Upper lobe of left lung (tissue), 6 donors: ENCODE measurements at regions not wholly inside any gene's neighbourhood (a gene's known extent, or its start where the extent isn't known, plus 50 kb on each side); places are given as distances from the start of the nearest gene placed in this dataset.
A peak's percentile ranks its signal among the peaks of the same experiment; 100 is the strongest.

ENCODE experiments used
- ATAC-seq, 2 donors: fragments of 200-7000 bp; cut with Tn5 transposase; one replicate each; pipeline ENCODE4 v1.9.1; 2022; ENCODE audit warnings: mild to moderate bottlenecking in 2 of 2, moderate library complexity in 2 of 2; ENCODE audit not compliant: low FRiP score in 2 of 2
- DNase-seq, 2 donors: peaks; one replicate each; pipeline ENCODE4 v3.0.0-alpha.2; 2019 to 2020
- H3K27ac ChIP-seq, 4 donors: fragments of 200-600 bp; sonication (generic); one replicate each; pipeline ENCODE4 v1.5.1; 2016 to 2019
- H3K27me3 ChIP-seq, 4 donors: fragments of 200-600 bp; sonication (generic); one replicate each; pipeline ENCODE4 v1.5.1; 2017 to 2019
- H3K36me3 ChIP-seq, 4 donors: fragments of 200-600 bp; sonication (generic); one replicate each; pipeline ENCODE4 v1.5.1; 2016 to 2019
- H3K4me1 ChIP-seq, 4 donors: fragments of 200-600 bp; sonication (generic); one replicate each; pipeline ENCODE4 v1.5.1; 2018 to 2019
- H3K4me3 ChIP-seq, 4 donors: fragments of 200-600 bp; sonication (generic); one replicate each; pipeline ENCODE4 v1.5.1; 2017 to 2019; ENCODE audit warnings: mild to moderate bottlenecking in 2 of 4, moderate library complexity in 1 of 4
- H3K9me3 ChIP-seq, 4 donors: fragments of 200-600 bp; sonication (generic); one replicate each; pipeline ENCODE4 v1.5.1; 2018 to 2019
- EP300 ChIP-seq, 4 donors: sonication (generic); formaldehyde crosslinking; IDR thresholded peaks; one replicate each; pipeline ENCODE4 v1.5.1; 2017; ENCODE audit warnings: antibody characterized with exemption in 4 of 4, control low read depth in 2 of 4
- POLR2A ChIP-seq, 4 donors: fragments of 450-650 bp; IDR thresholded peaks; one replicate each; pipeline ENCODE4 v1.5.1; 2016 to 2017; ENCODE audit warnings: antibody characterized with exemption in 4 of 4, mild to moderate bottlenecking in 2 of 4
- POLR2AphosphoS5 ChIP-seq, 2 donors: sonication (generic); formaldehyde crosslinking; IDR thresholded peaks; one replicate each; pipeline ENCODE4 v1.5.1; 2017; ENCODE audit warnings: antibody characterized with exemption in 2 of 2
- WGBS, 2 donors: methylation state at CpG; one replicate each; pipeline ENCODE4 v1.1.5; 2017 to 2018; 5-methylcytosine and 5-hydroxymethylcytosine counted together
- TF ChIP-seq, protein P1 (sequence below), 6 experiments: fragments of 450-650 bp in 4 of 6; fragments of 200-600 bp in 2 of 6; sonication (generic) in 2 of 6; IDR thresholded peaks; one replicate each; pipeline ENCODE4 v1.5.1; 2016 to 2019; ENCODE audit warnings: antibody characterized with exemption in 6 of 6
- donor health status: DM: no; HTN: no; CAD: no; lungs with moderate emphysema.
- donor health status: DM: no; HTN: yes; CAD: no; lungs with severe emphysema.

DNA sequence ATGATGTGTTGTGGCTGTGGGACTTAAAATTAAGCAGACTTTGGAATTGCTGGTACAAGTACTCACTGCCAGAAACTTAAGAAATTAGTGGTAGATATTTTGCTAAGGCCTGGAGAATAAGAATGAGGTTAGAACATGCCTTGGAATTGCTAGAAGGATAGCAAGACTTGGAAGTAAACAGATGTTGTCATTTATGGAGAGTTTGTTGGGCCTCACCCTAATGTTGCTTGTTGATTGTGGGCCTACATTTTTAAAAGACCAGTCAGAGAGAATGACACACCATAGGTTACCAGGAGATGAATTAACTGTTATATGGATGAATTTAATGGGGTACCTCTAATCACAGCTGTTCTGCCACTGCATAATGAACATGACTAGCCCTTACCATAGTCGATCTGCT, 120.1 kb upstream of the GAS1 start:
- no peaks in the 10 kb centered on the region for H3K27me3 ChIP-seq
- DNase-seq (no peak), ATAC-seq (peak in 1 of 2 donors; percentile 39)
- H3K27ac ChIP-seq: peak overlapping the region in 1 of 4 donors; percentile 10
- H3K36me3 ChIP-seq: no peaks in the 10 kb centered on the region
- 79 to 91% methylated on average over 1 of the region's 1 CpG for WGBS, 2 donors
- no peaks in the 10 kb centered on the region for H3K9me3 ChIP-seq
- TF ChIP-seq EP300 (IDR thresholded peaks at IDR 0.05) (no peak), POLR2A (IDR thresholded peaks at IDR 0.05) (no peak), POLR2AphosphoS5 (IDR thresholded peaks at IDR 0.05) (no peak)
- TF ChIP-seq, protein P1, sequence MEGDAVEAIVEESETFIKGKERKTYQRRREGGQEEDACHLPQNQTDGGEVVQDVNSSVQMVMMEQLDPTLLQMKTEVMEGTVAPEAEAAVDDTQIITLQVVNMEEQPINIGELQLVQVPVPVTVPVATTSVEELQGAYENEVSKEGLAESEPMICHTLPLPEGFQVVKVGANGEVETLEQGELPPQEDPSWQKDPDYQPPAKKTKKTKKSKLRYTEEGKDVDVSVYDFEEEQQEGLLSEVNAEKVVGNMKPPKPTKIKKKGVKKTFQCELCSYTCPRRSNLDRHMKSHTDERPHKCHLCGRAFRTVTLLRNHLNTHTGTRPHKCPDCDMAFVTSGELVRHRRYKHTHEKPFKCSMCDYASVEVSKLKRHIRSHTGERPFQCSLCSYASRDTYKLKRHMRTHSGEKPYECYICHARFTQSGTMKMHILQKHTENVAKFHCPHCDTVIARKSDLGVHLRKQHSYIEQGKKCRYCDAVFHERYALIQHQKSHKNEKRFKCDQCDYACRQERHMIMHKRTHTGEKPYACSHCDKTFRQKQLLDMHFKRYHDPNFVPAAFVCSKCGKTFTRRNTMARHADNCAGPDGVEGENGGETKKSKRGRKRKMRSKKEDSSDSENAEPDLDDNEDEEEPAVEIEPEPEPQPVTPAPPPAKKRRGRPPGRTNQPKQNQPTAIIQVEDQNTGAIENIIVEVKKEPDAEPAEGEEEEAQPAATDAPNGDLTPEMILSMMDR (IDR thresholded peaks at IDR 0.05): no peak
- H3K4me1 ChIP-seq: peaks cover 0 to 5% (median 0%) of the 10 kb centered on the region in 4 donors
- H3K4me3 ChIP-seq: no peak overlapping the region

DNA sequence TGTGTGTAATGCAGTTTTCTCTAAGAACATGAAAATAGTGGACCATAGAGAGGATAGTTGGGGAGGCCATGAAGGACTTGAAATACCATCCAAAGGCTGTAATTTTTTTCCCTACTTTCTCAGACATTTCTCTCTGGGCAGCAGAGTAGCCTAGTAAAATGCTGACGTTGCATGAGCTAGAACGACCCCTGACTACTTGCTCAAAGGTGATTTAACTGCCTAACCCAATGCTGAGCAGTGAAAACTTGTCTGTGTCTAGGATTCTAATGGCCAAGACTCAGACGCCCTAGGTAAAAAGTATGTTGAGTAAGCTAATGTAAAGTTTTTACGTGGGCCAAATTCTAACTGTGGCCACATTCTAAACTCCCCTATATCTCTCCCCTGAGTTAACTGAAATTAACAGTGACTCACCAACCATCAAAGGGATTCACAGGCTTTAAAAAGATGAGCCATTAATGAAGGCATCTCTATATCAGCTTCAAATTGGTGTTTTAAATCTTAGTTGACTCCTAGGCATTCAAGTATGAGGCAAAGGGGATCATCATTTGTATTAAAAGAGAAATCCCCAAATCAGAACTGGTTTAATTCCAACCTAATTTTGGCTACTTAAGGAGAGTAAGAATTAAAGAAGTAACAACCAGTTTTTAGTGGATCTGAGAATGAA, 121.0 kb upstream of the GAS1 start:
- Histone ChIP-seq H3K4me3 (no peak overlapping the region), H3K4me1 (peaks cover 0 to 2% (median 0%) of the 10 kb centered on the region in 4 donors), H3K36me3 (no peaks in the 10 kb centered on the region), H3K27ac (no peak overlapping the region), H3K9me3 (no peaks in the 10 kb centered on the region), H3K27me3 (no peaks in the 10 kb centered on the region)
- 84 to 87% methylated on average over 4 of the region's 4 CpGs for WGBS, 2 donors
- TF ChIP-seq, protein P1 (IDR thresholded peaks at IDR 0.05): no peak
- TF ChIP-seq EP300 (IDR thresholded peaks at IDR 0.05): no peak
- TF ChIP-seq POLR2AphosphoS5 (IDR thresholded peaks at IDR 0.05): no peak
- no peak for TF ChIP-seq POLR2A (IDR thresholded peaks at IDR 0.05)
- no peak for ATAC-seq
- DNase-seq: no peak

GRCh38 chr9:87069690-87070089, 122.4 kb upstream of the GAS1 start:
- no peak for ATAC-seq
- H3K4me1 ChIP-seq: no peaks in the 10 kb centered on the region
- no peaks in the 10 kb centered on the region for H3K9me3 ChIP-seq
- no peaks in the 10 kb centered on the region for H3K36me3 ChIP-seq
- no peak for DNase-seq
- H3K4me3 ChIP-seq: no peak overlapping the region
- no peaks in the 10 kb centered on the region for H3K27me3 ChIP-seq
- 46 to 49% methylated on average over 3 of the region's 3 CpGs for WGBS, 2 donors
- TF ChIP-seq POLR2A (IDR thresholded peaks at IDR 0.05): no peak
- no peak for TF ChIP-seq EP300 (IDR thresholded peaks at IDR 0.05)
- TF ChIP-seq, protein P1 (IDR thresholded peaks at IDR 0.05): no peak
- no peak for TF ChIP-seq POLR2AphosphoS5 (IDR thresholded peaks at IDR 0.05)
- no peak overlapping the region for H3K27ac ChIP-seq

GRCh38 chr9:87070336-87070735, 123.0 kb upstream of the GAS1 start:
- no peak for TF ChIP-seq POLR2A (IDR thresholded peaks at IDR 0.05)
- TF ChIP-seq EP300 (IDR thresholded peaks at IDR 0.05): no peak
- TF ChIP-seq, protein P1 (IDR thresholded peaks at IDR 0.05): no peak
- no peak for TF ChIP-seq POLR2AphosphoS5 (IDR thresholded peaks at IDR 0.05)
- H3K27me3 ChIP-seq: no peaks in the 10 kb centered on the region
- DNase-seq (no peak), ATAC-seq (no peak)
- no peak overlapping the region for H3K4me3 ChIP-seq
- H3K4me1 ChIP-seq: no peaks in the 10 kb centered on the region
- no peaks in the 10 kb centered on the region for H3K9me3 ChIP-seq
- no peaks in the 10 kb centered on the region for H3K36me3 ChIP-seq
- WGBS, 2 donors: 86 to 87% methylated on average over 3 of the region's 3 CpGs
- no peak overlapping the region for H3K27ac ChIP-seq

DNA sequence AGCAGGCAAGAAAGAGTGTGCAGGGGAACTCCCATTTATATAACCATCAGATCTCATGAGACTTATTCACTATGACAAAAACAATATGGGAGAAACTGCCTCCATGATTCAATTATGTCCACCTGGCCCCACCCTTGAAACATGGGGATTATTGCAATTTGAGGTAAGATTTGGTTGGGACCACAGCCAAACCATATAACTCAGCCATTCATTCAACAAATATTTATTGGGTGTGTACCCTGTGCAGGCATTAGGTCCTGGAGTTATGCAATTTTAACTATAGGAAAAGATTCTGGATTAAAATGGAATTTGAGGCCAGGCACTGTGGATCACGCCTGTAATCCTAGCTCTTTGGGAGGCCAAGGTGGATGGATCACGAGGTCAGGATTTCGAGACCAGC, 124.2 kb upstream of the GAS1 start:
- H3K4me1 ChIP-seq: no peaks in the 10 kb centered on the region
- H3K9me3 ChIP-seq: no peaks in the 10 kb centered on the region
- H3K4me3 ChIP-seq: no peak overlapping the region
- no peaks in the 10 kb centered on the region for H3K27me3 ChIP-seq
- no peaks in the 10 kb centered on the region for H3K36me3 ChIP-seq
- TF ChIP-seq POLR2AphosphoS5 (IDR thresholded peaks at IDR 0.05): no peak
- ATAC-seq (no peak), DNase-seq (no peak)
- H3K27ac ChIP-seq: no peak overlapping the region
- 83 to 100% methylated on average over 3 of the region's 3 CpGs for WGBS, 2 donors
